ENCODE measurements at regions not wholly inside any gene's neighbourhood (a gene's known extent, or its start where the extent isn't known, plus 50 kb on each side); places are given as distances from the start of the nearest gene placed in this dataset.
A peak's percentile ranks its signal among the peaks of the same experiment; 100 is the strongest.

DNA sequence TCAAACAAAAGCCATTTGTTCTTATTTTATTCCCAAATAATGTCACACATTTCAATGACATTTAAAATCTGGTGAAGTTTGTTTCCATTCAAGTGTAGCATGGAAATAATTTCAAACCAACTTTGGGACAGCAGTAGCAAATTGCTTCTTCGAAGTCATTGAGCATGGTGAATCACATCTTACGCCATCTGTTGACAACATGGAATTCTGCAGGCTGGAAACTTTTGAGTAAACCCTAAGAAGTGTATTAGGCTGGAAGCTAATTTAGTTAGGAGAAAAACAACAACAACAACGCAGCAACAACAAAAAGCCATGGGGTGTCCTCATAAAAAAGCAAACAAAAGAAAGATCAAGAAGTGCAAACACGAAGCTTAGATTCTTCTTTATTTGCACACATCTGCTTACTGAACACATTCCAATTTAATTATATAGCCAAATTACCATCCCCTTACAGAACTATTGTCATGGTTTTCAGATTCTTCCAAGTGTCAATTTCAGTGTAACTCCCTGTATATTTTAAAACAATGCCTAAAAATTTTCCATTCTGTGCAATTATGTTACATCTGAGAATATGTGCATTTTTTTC lies 659.0 kb upstream of the CDH7 start:
- Histone ChIP-seq H3K4me3 (ENCODE audit: low read depth, low read length) (no peak overlapping the region), H3K27me3 (replicated peaks) (no peaks in the 10 kb centered on the region), H3K27ac (no peak overlapping the region), H3K36me3 (replicated peaks) (no peaks in the 10 kb centered on the region)
- peak; percentile 10 for DNase-seq
- TF ChIP-seq, protein P1, sequence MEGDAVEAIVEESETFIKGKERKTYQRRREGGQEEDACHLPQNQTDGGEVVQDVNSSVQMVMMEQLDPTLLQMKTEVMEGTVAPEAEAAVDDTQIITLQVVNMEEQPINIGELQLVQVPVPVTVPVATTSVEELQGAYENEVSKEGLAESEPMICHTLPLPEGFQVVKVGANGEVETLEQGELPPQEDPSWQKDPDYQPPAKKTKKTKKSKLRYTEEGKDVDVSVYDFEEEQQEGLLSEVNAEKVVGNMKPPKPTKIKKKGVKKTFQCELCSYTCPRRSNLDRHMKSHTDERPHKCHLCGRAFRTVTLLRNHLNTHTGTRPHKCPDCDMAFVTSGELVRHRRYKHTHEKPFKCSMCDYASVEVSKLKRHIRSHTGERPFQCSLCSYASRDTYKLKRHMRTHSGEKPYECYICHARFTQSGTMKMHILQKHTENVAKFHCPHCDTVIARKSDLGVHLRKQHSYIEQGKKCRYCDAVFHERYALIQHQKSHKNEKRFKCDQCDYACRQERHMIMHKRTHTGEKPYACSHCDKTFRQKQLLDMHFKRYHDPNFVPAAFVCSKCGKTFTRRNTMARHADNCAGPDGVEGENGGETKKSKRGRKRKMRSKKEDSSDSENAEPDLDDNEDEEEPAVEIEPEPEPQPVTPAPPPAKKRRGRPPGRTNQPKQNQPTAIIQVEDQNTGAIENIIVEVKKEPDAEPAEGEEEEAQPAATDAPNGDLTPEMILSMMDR (IDR thresholded peaks at IDR 0.05; ENCODE audit: low read depth, low read length, missing control alignments), result peak; percentile 44
- in situ Hi-C loops (cut with HindIII; ENCODE audit: low pct_ligation_motif_present, low sequenced_read_pairs), result no loop called here

DNA sequence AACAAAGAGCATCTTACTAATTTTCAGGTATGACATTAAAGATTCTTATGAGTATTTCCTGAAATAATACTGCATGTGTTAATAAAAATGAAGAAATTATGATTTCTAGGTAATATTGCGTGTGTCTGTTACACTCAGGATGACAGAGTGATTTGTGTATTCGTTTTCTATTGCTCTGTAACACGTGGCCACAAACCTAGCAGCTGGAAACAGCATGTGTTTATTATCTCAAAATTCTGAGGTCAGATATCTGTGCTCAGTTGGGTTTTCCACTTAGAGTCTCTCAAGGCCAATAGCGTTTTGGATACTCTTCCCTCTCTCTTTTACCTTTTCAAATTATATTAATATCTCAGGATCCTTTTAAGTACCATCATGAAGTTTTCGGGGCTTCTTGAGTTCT lies 667.9 kb upstream of the CDH7 start:
- DNase-seq, result no peak
- in situ Hi-C loops (cut with HindIII; ENCODE audit: low pct_ligation_motif_present, low sequenced_read_pairs), result no loop called here
- Histone ChIP-seq H3K27ac (no peak overlapping the region), H3K27me3 (replicated peaks) (no peaks in the 10 kb centered on the region), H3K36me3 (replicated peaks) (no peaks in the 10 kb centered on the region), H3K4me3 (ENCODE audit: low read depth, low read length) (no peak overlapping the region)
- TF ChIP-seq, protein P1 (IDR thresholded peaks at IDR 0.05; ENCODE audit: low read depth, low read length, missing control alignments), result no peak

DNA sequence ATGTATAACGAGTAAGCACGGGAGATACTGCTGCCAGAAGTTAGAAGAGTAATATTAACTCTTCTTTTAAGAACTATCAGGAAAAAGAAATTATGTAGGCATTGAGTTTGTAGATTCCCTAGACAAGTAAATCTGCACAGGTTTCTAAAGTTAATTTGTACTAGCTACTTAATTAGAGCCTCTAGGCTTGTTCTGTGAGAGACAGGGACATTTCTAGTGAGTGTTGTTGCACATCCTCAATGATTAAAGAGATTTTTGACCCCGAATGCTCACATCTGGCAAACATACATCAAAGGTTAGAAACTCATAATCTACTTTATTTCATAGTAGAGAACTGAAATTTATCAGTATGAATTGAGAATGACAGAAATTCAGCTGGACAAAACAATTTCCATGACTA lies 669.0 kb upstream of the CDH7 start:
- H3K27ac ChIP-seq, result no peak overlapping the region
- in situ Hi-C loops (cut with HindIII; ENCODE audit: low pct_ligation_motif_present, low sequenced_read_pairs), result no loop called here
- no peak for DNase-seq
- TF ChIP-seq, protein P1 (IDR thresholded peaks at IDR 0.05; ENCODE audit: low read depth, low read length, missing control alignments), result no peak
- H3K36me3 ChIP-seq (replicated peaks), result no peaks in the 10 kb centered on the region
- no peak overlapping the region for H3K4me3 ChIP-seq (ENCODE audit: low read depth, low read length)
- no peaks in the 10 kb centered on the region for H3K27me3 ChIP-seq (replicated peaks)

DNA sequence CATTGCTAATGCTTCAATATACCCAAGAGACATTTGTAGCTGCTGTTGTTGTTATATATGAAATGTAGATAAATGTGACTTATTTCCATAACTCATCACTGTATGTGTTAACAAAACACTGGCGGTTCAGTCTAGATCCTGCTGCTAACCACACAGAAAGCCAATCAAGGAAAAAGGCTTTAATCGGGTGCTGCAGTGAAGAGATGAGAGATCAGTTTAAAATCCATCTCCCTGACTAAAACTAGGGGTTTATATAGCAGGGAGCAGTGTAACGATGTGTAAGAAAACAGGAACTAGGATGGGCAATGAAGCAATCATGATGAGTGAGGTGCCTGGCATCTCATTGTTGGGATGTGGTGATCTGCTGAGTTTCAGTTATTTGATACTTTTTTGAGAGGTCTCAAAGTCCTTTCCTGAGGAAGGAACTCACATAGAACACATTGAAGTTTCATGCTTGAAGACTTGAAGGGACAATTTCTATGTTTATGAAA lies 677.7 kb upstream of the CDH7 start:
- Histone ChIP-seq H3K36me3 (replicated peaks) (no peaks in the 10 kb centered on the region), H3K4me3 (ENCODE audit: low read depth, low read length) (no peak overlapping the region), H3K27me3 (replicated peaks) (no peaks in the 10 kb centered on the region), H3K27ac (no peak overlapping the region)
- TF ChIP-seq, protein P1 (IDR thresholded peaks at IDR 0.05; ENCODE audit: low read depth, low read length, missing control alignments), result no peak
- DNase-seq, result no peak
- in situ Hi-C loops (cut with HindIII; ENCODE audit: low pct_ligation_motif_present, low sequenced_read_pairs), result no loop called here

DNA sequence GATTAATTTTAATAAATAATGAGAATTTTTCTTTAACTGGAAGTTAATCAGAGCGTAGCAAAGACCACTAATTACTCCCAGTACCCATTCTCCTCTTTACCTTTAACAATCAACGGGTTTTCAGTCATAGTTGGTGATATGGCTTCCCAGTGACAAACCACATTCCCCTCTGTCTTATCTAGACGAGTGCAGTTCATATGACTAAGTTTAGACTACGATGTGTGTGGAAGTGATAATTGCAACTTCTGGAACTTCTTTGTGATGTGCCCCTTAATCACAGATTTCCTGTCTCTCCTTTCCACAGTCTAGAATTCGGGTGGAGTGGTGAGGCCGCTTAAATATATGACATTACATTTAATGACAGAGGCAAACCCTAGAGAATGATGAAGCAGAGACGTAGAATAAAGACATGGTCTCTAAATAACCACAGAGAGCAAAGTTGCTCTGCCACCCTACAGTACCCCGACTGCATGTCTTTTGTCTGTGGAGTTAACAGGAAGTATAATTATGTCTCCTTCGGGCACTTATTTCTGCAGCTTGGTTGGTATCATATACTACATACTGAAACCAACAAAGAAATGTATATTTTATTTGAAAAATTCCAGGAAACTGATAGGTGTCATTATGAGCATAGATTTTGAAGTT lies 693.3 kb upstream of the CDH7 start:
- TF ChIP-seq, protein P1 (IDR thresholded peaks at IDR 0.05; ENCODE audit: low read depth, low read length, missing control alignments), result no peak
- DNase-seq, result no peak

More for the DNA sequence above, 693.3 kb upstream of the CDH7 start:
- Histone ChIP-seq H3K36me3 (replicated peaks) (no peaks in the 10 kb centered on the region), H3K27ac (no peak overlapping the region), H3K27me3 (replicated peaks) (no peaks in the 10 kb centered on the region), H3K4me3 (ENCODE audit: low read depth, low read length) (no peak overlapping the region)
- in situ Hi-C loops (cut with HindIII; ENCODE audit: low pct_ligation_motif_present, low sequenced_read_pairs), result no loop called here

Data from brain microvascular endothelial cell (primary cell).